DMS 273 (cell line): ENCODE measurements at regions not wholly inside any gene's neighbourhood (a gene's known extent, or its start where the extent isn't known, plus 50 kb on each side); places are given as distances from the start of the nearest gene placed in this dataset.

Experiments
- DNase-seq: peaks from one replicate; lab custom pipeline; 2025; ENCODE audit not compliant: unreplicated experiment; lab: John Stamatoyannopoulos, UW

DNA sequence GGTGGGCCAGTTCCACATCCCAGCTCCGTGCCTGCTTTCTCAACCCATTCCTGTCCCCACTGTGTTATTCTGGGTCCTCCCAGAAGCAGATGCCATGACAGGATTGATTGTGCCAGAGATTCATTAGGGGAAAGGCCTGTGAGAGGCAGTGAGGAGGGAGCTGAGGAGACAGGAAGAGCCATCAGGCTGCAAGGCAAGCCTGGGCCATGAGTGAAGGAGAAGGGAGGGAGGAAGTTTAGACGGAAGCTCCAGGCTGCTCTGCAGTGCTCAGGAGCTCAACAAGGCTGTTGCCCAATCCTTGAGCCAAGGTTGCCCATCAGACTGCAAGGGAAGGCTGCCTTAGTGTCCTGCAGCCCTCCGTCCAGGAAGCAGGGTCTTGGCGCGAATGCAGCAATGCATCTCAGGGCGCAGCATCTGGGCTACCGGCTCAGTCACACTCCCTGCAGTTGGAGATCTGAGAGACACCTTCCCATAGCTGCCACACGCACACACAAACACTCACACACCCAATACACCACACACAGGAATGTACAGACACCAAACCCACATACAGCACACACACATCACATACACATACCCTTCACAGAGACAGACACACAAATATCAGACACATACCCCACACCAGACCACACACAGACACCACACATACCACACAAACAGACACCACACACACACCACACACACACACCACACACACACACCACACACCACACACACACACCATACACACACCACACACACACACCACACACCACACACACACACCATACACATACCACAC is 139.5 kb upstream of the NDUFV2 start:
- DNase-seq = no peak

DNA sequence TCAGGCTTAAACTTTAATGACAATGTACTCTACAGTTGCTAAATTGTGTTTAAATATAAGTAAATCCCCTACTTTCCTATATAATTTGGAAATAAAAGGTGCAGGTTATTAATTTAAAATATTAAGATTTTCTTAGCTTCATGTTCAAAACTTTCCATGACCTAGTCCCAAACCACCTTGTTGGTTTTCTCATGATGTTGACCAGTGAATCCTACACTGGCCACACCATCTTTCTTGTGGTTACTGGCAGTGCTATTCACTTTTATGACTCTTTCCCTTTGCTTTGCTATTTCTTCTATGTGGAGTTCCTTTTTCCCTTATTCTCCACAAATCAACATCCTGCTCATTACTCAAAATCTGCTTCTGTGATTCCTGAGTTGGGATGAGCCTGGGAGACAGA is 138.6 kb upstream of the NDUFV2 start:
- no peak for DNase-seq

DNA sequence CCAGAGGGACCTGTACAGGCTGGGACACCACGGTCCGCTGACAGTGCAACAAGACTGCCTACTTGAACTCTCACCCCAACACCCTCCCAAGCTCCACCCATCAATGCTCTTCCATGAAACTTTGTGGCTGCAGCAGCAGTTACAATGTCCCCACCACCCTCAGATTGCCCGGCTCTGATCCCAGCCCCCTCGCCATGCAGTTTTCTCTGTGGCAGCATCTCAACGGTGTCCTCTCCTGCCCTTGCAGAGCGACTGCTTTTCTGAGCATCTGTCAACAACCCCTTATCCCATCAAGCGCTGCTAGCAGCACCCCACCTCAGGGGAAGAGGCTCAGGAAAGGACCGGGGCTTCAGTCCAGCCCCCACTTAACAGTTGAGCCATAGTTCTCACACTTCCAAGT is 137.1 kb upstream of the NDUFV2 start:
- DNase-seq = no peak

DNA sequence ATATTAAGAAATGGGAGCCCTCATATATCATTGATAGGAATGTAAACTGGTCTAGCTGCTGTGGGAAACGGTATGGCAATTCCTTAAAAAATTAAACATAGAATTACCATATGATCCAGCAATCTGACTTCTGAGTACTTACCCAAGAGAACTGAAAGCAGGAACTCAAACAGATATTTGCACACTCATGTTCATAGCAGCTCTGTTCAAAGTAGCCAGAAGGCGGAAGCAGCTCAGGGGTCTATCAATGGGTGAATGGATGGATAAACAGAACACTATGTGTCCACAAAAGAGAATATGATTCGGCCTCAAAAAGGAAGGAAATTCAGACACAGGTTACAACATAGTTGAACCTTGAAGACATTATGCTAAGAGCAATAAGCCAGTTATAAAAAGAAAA is 135.7 kb upstream of the NDUFV2 start:
- no peak for DNase-seq

DNA sequence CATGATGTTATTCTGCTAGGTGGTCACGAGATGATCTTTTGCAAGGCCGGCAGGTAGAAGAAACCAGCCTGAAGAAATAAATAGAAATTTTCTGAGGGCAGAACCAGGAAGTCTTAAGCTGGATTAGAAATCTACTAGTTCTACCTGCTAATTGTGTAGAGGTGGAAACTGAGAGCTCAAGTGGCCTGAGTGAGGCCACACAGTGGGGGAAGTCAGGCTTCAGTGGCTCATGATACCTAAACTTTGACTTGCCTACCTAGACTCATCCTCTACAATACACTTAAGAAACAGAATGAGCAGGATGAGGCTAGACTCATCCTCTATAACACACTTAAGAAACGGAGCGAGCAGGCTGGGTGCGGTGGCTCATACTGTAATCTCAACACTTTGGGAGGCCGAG is 134.9 kb upstream of the NDUFV2 start:
- DNase-seq = no peak

DNA sequence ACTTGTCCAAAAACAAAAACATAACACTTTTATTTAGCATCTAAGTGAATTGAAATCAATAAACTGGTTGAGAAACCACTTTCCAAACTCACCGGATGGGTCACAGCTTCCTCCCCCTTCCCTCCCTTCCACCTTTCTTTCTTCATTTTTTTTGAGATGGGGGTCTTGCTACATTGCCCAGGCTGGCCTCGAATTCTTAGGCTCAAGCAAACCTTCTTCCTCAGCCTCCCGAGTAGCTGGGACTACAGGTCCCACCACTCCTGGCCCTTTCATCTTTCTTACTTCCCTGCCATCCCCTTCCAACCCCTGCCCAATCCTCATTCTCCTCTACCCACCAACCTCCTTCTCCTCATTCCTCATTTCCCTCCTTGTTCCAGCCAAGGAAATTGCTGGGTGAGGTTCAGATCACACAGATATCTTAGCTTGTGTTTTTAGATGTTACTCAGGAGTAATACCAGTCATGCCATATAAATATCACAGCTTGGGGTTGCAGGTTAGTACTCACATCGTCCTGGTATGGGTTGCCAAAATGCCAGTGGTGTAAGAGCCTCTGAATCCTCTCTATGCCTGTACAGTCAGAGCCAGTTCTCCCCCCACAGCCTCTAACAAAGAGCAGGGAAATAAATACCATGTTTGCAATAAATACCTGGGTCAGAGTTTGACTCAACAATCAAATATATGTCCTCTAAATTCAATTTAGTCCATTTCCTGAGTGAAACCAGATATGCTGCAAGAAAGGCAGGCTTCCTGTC is 132.7 kb upstream of the NDUFV2 start:
- no peak for DNase-seq

DNA sequence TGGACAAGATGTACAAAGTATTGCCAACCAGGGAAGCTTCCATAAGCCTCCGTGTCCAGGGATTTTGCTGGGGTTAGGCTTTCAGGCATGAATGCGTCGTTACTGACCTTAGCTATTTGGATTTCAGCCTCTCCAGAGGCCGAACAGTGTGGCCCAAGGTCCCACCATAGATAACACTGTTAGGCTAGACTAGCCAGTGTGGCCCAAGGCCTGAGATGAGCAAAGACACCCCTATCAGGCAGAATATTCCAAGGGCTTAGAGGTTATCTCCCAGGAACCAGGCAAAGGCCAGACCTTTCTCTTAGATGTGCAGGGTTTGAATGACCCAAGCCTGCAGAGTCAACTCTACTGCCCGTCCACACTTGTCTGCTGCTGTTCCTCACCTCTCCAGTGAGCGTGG is 131.7 kb upstream of the NDUFV2 start:
- no peak for DNase-seq

DNA sequence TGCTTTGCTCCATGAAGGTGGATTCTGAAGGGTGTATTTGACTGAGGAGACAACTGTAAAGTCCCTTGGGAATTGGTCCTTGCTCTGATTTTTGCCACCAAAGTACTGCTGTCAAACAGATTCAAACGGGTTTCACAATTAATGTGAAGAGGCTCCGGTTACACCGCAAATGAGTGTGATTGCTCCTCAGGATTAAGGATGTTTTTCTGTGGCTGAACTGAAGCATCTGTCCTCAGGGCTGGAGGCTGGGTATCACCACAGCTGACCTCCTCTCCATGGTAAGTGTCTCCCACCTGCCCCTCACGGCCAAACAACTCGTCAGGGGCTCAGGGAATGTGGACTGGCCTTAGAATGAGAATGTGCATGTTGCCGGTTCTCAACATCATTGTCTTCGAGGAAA is 130.4 kb upstream of the NDUFV2 start:
- DNase-seq = no peak

DNA sequence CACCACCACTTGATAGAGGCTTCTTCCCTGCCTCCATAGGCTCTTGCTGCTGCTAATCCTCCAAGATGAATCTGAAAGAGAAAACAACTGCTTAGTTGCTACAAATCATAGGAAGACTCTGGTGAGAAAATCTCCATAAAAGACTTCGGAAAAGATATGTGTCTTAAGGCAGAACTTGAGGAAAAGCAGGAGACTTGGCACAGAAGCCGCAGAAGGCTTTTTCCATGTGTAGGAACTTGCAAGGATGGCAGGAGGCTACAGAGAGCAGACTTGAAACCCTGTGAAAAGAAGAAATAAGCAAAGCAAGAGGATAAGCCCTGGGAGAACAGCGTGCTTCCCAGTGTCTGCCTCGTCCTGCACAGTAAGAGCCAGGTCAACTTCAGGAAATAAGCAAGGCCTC is 128.2 kb upstream of the NDUFV2 start:
- no peak for DNase-seq

DNA sequence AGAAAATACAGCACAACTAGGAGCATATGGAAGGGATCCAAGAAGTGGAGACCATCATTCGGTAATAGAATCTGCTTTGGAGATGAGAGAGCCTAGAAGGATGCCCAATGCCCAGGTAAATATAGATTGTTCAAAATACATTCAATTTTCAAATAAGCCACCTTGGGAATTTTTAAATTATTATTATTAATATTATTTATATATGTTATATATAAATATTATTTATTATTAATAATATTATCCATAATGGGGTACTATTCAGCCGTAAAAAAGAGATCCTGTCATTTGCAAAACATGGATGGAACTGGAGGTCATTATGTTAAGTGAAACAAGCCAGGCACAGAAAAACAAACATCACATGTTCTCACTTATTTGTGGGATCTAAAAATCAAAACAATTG is 127.8 kb upstream of the NDUFV2 start:
- no peak for DNase-seq

DNA sequence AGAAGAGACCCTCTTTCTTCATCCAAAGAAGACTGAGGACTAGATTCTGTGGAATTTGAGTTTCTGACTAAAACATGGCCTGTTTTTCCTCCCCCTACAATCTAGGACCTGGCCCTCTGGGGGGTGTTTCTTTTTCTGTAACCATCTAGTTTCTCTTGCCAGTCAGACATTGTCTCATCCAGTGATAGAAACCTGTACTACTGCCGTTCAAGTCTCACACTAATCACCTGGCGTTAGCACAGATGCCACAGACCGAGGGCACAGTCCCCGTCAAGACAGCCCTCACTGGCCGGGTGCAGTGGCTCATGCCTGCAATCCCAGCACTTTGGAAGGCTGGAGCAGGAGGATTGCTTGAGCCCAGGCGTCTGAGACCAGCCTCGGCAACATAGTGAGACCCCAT is 126.9 kb upstream of the NDUFV2 start:
- DNase-seq = no peak

DNA sequence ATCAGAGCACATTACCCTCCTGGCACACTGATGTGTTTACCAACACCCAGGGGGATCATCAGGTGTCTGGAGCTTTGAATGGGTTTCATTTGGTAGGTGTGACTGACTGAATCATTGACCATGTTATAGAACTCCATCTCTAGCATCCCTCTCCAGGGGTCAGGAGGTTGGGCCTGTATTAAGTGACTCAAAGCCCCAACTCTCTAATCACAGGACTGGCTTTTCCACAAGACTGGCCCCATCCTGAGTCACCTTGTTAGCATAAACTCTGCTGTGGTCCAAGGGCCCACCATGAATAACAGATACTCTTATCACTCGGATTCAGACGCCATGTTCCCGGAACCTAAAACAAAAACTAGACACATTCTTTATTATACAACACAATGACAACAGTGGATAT is 125.9 kb upstream of the NDUFV2 start:
- no peak for DNase-seq

DNA sequence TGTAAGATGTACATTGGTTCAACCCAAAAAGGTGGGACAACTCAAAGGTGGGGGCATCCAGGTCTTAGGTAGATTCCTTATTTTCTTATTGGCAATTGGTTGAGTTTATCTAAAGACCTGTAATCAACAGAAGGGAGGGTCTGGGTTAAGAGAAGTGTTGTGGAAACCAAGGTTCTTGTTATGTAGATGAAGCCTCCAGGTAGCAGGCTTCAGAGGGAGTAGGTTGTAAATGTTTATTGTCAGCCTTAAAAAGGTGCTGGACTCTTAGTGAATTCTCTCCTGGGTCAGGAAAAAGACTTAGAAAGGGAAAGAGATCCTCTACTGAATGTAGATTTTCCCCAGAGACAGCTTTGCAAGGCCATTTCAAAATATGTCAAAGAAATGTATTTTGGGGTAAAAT is 125.3 kb upstream of the NDUFV2 start:
- DNase-seq = no peak

DNA sequence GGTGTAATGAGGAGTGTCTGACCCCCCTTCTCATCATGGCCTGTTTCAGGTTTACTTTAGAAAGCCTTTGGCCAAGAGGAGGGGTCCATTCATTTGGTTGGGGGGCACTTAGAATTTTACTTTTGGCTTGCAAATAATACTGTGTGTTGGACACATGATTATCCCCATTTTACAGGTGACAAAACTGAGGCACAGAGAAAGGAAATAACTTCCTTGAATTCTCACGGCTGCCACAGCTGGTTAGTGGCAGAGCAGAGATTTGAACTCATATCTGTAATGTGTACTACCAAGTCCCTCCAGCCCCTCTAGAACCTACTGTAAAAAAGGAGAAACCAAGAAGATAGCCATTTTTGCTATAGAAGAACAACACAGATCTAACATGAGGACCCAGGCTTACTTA is 124.8 kb upstream of the NDUFV2 start:
- DNase-seq = no peak

DNA sequence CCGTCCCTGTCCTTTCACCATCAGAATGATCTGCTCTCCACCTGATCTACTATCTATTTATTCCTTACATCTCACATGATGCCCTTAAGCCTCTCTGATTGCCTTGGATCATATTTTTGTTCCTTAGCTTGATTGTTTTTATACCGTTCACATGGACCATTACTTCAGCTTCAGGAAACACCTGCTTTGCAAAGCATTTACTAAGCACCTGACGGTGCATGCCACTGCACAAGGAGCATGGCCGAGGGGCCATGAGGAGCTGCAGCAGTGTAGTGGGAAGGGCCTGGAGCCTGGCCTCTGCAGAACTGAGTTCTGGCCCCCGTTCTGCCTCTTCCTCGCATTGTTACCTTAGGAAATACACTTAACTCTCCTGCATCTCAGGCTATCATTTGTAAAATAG is 124.1 kb upstream of the NDUFV2 start:
- DNase-seq = no peak

DNA sequence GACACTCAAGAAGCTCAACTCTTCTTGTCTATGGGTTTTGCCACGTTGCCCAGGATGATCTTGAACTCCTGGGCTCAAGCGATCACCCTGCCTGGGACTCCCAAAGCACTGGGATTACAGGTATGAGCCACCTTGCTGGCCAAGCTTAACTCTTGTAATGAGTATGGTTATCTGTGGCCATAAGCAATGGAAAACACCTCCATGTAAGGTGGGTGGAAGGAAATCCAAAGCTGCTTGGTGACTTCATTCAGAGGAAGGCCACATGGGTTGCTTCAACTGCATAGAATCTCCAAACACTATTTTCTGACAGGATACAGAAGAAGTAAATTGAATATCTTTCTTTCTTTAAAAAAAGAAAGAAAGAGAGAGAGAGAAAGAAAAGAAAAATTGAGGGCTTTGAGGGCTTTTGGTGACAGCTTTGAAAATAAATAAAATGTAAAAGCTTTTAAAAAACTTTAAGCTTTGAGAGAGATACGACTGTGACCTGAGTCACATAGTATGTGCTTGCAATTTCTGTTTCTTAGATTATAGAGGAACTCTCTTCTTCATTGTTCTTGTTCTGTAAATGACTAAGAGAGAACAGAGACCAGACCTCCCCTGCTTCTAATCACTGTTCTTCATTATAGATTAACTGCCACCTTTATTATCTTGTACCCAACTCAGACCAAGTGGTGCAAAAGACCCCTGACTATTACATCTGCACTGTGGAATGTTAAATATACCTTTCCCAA is 123.1 kb upstream of the NDUFV2 start:
- DNase-seq = no peak

DNA sequence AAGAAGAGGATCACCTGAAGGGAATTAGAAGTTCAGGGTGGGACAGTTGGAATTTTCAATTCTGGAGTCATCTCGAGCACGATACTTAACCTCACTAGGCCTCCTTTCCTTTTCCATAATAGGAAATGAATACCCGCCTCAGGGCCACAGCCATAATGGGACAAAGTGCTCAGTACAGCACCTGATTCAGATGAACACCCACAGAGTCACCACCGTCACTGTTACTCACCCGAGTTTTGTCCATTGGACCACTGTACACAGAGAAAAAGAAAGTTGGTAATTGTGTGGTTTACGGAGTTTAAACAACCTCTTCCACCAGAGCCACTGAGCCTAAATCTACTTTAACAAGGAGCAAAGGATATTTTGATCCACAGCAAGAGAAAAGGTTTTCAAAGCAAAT is 122.0 kb upstream of the NDUFV2 start:
- no peak for DNase-seq

DNA sequence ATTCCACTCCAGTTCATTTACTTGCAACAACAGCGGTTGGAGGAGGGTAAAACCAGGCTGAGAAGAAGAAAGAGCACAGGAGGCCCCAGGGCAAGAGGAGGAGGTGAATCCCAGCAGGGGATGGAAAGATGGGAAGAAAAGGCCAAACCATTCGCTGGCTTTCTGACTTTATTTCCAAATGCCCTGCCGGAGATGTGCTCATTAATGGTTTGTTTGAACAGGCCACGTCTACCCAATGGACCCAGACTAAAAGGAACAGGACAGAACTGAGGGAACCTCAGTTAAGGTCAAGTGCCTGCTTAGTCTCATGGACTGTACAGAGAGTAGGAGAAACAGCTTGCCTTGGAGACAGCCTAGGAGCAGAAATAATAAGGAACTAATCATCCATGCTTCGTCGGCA is 121.6 kb upstream of the NDUFV2 start:
- DNase-seq = no peak

DNA sequence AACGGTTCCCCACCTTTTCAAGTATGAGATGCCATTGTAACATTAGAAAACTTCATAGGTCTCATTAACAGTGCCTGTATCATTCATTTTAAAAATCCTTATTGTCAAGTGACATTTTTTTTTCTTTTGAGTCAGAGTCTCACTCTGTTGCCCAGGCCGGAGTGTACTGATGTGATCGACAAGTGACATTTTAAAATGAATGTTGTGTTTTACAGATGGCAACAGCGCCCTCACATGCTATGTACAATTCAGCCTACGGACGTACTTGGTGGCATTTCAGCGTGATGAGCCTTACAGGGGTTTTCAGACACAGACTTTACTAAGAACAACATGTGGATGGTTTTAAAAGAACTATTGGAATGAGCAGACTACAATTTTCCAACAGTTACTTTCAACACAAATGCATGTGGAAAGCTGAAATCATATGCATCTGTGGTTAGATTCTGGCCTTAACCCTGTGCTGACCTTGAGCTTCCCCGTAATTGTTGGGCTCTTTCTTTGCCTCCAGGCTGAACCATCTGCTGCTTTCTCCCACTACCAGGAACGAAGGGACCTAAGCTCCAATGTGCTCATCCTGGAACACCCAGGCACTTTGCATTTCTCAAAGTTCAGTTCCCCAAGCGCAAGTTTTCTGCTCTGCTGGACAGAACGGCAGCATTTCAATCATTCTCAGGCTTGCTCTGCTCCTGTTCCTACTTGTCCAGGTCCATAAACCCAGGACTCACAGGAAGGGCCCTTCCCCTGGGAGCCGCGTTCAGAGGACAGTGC is 119.9 kb upstream of the NDUFV2 start:
- peak; percentile 85 for DNase-seq

DNA sequence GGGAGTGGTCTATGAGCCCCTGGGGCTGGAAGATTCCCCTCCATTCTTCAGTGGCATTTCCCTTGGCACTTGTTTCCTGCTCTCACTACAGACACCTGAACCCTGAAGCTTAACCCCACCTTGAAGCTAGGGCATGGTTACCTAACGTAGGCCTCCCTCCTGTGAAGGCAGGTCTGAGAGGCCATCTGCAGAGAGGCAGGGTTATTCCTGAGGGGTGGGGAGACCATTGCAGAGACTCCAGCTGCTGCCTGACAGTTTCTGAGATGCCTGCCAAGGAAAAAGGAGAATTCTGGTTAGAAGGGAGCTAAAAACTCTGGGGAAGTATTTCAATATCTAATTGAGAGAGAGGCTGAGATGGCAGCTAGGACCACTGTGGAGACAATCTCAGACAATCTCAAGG is 119.3 kb upstream of the NDUFV2 start:
- peak; percentile 76 for DNase-seq

DNA sequence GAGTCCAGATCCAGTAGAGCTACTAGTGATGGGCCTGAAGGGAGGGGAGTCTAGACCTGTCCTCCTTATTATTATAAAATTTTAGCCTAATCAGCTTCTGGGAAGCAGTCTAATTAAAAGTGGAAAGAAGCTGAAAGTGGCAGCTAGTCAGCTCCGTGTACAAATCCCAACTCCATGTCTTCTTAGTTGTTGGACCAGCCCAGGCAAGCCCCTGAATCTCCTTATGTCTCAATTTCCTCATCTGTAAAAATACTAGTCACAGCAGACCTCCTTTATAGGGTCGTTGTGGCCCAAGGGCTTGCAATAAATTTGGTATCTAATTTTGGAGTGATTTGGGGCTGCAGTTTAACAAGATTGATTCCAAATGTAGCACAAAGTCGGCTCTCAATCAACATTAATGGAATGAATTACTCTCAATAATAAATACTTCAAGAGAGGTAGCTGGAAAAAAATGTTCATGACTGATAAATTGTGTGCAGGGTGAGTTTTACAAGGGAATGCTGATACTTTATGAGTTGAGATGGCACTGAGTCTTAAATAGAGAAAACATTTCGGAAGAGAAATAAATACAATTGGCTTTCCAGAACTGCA is 118.3 kb upstream of the NDUFV2 start:
- peak; percentile 45 for DNase-seq
